NT2/D1 (cell line): ENCODE measurements at regions not wholly inside any gene's neighbourhood (a gene's known extent, or its start where the extent isn't known, plus 50 kb on each side); places are given as distances from the start of the nearest gene placed in this dataset.

Source experiments
- SUZ12 ChIP-seq: IDR thresholded peaks from 2 replicates; pipeline ENCODE4 v1.6.1; 2011; ENCODE audit not compliant: insufficient read length, insufficient read depth; ENCODE audit errors: extremely low read depth
- YY1 ChIP-seq: IDR thresholded peaks from 2 replicates; pipeline ENCODE4 v1.6.1; 2011; ENCODE audit not compliant: insufficient read length, insufficient read depth
- ZNF274 ChIP-seq: IDR thresholded peaks from 2 replicates; pipeline ENCODE4 v1.6.1; 2011; ENCODE audit warnings: mild to moderate bottlenecking, low read depth, low read length

DNA sequence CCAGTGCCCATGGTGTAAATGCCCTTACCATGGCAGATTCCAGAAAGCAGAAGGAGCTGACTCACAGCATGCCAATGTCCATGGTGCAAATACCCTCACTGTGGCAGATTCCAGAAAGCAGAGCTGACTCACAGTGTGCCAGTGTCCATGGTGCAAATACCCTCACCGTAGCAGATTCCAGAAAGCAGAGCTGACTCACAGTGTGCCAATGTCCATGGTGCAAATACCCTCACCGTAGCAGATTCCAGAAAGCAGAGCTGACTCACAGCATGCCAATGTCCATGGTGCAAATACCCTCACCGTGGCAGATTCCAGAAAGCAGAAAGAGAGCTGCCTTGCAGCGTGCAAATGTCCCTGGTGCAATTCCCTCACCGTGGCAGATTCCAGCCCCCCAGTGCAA is 163.8 kb upstream of the SOX1 start:
- no peak for TF ChIP-seq ZNF274
- TF ChIP-seq YY1 = no peak
- TF ChIP-seq SUZ12 = no peak
